B cell (primary cell): ENCODE measurements at regions not wholly inside any gene's neighbourhood (a gene's known extent, or its start where the extent isn't known, plus 50 kb on each side); places are given as distances from the start of the nearest gene placed in this dataset.

Experiments
- EZH2 ChIP-seq: IDR thresholded peaks from 2 replicates; pipeline ENCODE4 v1.6.1; 2012; ENCODE audit warnings: borderline replicate concordance, low read depth, mild to moderate bottlenecking, moderate library complexity, low read length; ENCODE audit not compliant: insufficient read depth, poor library complexity, severe bottlenecking
- TF ChIP-seq, protein P1 (sequence below): fragments of 200-600 bp; IDR thresholded peaks from one replicate; pipeline ENCODE4 v1.8.0; 2022; ENCODE audit warnings: antibody characterized with exemption, mild to moderate bottlenecking

GRCh38 chr13:48923376-48923775, 52.3 kb upstream of the FNDC3A start:
- TF ChIP-seq, protein P1, sequence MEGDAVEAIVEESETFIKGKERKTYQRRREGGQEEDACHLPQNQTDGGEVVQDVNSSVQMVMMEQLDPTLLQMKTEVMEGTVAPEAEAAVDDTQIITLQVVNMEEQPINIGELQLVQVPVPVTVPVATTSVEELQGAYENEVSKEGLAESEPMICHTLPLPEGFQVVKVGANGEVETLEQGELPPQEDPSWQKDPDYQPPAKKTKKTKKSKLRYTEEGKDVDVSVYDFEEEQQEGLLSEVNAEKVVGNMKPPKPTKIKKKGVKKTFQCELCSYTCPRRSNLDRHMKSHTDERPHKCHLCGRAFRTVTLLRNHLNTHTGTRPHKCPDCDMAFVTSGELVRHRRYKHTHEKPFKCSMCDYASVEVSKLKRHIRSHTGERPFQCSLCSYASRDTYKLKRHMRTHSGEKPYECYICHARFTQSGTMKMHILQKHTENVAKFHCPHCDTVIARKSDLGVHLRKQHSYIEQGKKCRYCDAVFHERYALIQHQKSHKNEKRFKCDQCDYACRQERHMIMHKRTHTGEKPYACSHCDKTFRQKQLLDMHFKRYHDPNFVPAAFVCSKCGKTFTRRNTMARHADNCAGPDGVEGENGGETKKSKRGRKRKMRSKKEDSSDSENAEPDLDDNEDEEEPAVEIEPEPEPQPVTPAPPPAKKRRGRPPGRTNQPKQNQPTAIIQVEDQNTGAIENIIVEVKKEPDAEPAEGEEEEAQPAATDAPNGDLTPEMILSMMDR, result no peak
- no peak for TF ChIP-seq EZH2
